ENCODE measurements at regions not wholly inside any gene's neighbourhood (a gene's known extent, or its start where the extent isn't known, plus 50 kb on each side); places are given as distances from the start of the nearest gene placed in this dataset.
"Not testable (repeated sequence)": the region's sequence is repeated elsewhere in the genome, so short reads cannot be mapped to it uniquely, and the experiment has no call there.

GRCh38 chr12:30201301-30202160, 417.8 kb upstream of the TMTC1 start:
- Mint-ChIP-seq H3K27me3 (no peaks in the 10 kb centered on the region), H3K4me1 (no peaks in the 10 kb centered on the region), H3K9me3 (no peaks in the 10 kb centered on the region), H3K36me3 (no peaks in the 10 kb centered on the region), H3K4me3 (no peak overlapping the region), H3K27ac (no peak overlapping the region)
- ATAC-seq: no peak

DNA sequence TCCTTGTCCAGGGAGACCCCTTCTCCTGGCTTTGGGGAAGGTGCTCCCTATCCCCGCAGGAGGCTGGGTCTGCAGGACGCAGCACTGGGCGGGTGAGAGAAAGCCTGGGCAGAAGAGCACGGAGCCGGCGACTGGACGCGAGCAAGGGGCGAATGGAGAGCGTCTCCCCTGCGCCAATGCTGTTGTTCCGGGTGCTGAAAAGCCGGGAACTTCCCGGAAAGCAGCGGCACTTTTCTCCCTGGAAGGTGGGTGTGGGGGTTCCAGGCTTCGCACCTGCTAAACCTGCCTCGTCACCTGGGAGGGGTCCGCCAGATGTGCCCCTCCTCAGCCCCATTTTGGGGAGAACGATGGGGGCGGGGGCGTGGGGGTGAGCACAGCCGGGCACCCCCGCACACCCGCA, 417.1 kb upstream of the TMTC1 start:
- no peak for ATAC-seq
- no peaks in the 10 kb centered on the region for H3K4me1 Mint-ChIP-seq
- H3K9me3 Mint-ChIP-seq: no peaks in the 10 kb centered on the region
- no peak overlapping the region for H3K4me3 Mint-ChIP-seq
- no peak overlapping the region for H3K27ac Mint-ChIP-seq
- H3K36me3 Mint-ChIP-seq: no peaks in the 10 kb centered on the region
- H3K27me3 Mint-ChIP-seq: no peaks in the 10 kb centered on the region

- H3K27ac Mint-ChIP-seq: no peak overlapping the region
- H3K4me1 Mint-ChIP-seq: no peaks in the 10 kb centered on the region
- no peaks in the 10 kb centered on the region for H3K36me3 Mint-ChIP-seq
- H3K27me3 Mint-ChIP-seq: no peaks in the 10 kb centered on the region
- H3K9me3 Mint-ChIP-seq: no peaks in the 10 kb centered on the region
- ATAC-seq: peak; percentile 7
- H3K4me3 Mint-ChIP-seq: no peak overlapping the region
Observed at GRCh38 chr12:30197392-30198057, 413.8 kb upstream of the TMTC1 start.

- ATAC-seq: no peak
- no peaks in the 10 kb centered on the region for H3K4me1 Mint-ChIP-seq
- no peak overlapping the region for H3K27ac Mint-ChIP-seq
- H3K9me3 Mint-ChIP-seq: no peaks in the 10 kb centered on the region
- H3K27me3 Mint-ChIP-seq: no peaks in the 10 kb centered on the region
- H3K36me3 Mint-ChIP-seq: no peaks in the 10 kb centered on the region
- H3K4me3 Mint-ChIP-seq: no peak overlapping the region
Observed at GRCh38 chr12:30191696-30192455, 408.1 kb upstream of the TMTC1 start.

GRCh38 chr12:30188602-30189326, 405.0 kb upstream of the TMTC1 start:
- Mint-ChIP-seq H3K36me3 (no peaks in the 10 kb centered on the region), H3K27me3 (no peaks in the 10 kb centered on the region), H3K27ac (no peak overlapping the region), H3K4me3 (no peak overlapping the region), H3K9me3 (no peaks in the 10 kb centered on the region), H3K4me1 (no peaks in the 10 kb centered on the region)
- ATAC-seq: no peak

DNA sequence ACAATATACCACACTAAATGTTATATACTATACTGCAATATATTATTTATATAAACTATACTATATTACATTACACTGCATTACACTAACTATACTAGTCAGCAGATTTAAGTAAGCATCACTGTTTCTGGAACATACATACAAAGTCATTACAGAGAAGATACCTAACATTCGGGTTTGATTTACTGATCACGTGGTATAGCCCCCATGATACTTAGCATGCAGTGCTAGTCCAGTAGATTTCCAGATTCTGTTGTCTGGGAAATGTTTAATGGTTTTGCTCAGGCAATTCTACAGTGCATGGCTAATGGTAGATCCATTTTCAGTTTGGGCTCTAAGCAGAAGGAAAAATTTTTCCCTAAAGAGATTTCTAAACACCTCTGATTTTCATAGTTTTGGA, 403.7 kb upstream of the TMTC1 start:
- H3K27me3 Mint-ChIP-seq: no peaks in the 10 kb centered on the region
- H3K36me3 Mint-ChIP-seq: no peaks in the 10 kb centered on the region
- no peak overlapping the region for H3K27ac Mint-ChIP-seq
- ATAC-seq: no peak
- no peaks in the 10 kb centered on the region for H3K9me3 Mint-ChIP-seq
- H3K4me1 Mint-ChIP-seq: no peaks in the 10 kb centered on the region
- H3K4me3 Mint-ChIP-seq: no peak overlapping the region

DNA sequence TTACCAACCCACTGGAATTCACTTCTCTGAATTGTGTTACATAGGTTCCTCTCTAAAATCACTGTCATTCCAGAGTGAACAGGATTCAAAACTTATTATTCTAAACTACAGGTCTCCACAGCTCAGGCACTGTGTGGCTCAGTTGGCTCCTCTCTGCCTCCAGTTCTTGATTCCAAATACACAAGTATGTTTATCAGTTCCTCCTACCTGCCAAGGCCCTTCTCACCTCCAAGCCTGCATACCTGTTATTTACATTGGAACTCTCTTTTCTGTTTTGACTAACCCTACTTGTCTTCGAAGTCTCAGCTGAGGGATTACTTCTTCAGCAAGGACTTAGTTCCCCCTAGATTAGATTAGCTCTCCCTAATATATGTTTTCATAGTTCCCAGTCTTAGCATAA, 397.6 kb upstream of the TMTC1 start:
- no peaks in the 10 kb centered on the region for H3K36me3 Mint-ChIP-seq
- no peaks in the 10 kb centered on the region for H3K9me3 Mint-ChIP-seq
- H3K27me3 Mint-ChIP-seq: no peaks in the 10 kb centered on the region
- H3K4me3 Mint-ChIP-seq: no peak overlapping the region
- ATAC-seq: no peak
- no peaks in the 10 kb centered on the region for H3K4me1 Mint-ChIP-seq
- H3K27ac Mint-ChIP-seq: no peak overlapping the region

- Mint-ChIP-seq H3K9me3 (no peaks in the 10 kb centered on the region), H3K4me3 (no peak overlapping the region)
Observed at GRCh38 chr12:30180602-30181001, 396.9 kb upstream of the TMTC1 start.

DNA sequence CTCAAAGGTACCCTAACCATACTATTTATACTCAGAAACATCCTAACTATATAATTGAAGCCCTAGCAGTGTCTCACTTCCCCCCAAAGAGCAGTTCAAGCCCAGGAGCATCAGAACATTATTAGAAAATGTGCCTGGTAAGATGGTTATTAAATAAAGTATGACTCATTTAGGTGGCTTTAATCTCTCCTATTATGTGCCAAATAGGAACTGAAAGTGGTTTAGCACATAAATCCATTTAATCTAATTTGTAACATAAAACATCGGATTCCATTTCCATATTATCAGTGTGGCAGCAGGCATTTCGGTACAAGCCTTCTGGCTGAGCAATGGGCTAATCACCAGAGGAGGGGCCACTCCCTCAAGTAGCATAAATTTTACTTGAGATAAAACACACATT, 395.2 kb upstream of the TMTC1 start:
- Mint-ChIP-seq H3K27me3 (no peaks in the 10 kb centered on the region), H3K4me1 (no peaks in the 10 kb centered on the region), H3K4me3 (no peak overlapping the region), H3K36me3 (no peaks in the 10 kb centered on the region), H3K27ac (no peak overlapping the region), H3K9me3 (no peaks in the 10 kb centered on the region)
- ATAC-seq: no peak

More at GRCh38 chr12:30180602-30181001, 396.9 kb upstream of the TMTC1 start:
- ATAC-seq: no peak
- no peaks in the 10 kb centered on the region for H3K36me3 Mint-ChIP-seq
- H3K4me1 Mint-ChIP-seq: no peaks in the 10 kb centered on the region
- H3K27ac Mint-ChIP-seq: no peak overlapping the region
- no peaks in the 10 kb centered on the region for H3K27me3 Mint-ChIP-seq

- peak; percentile 43 for ATAC-seq
- Mint-ChIP-seq H3K27me3 (no peaks in the 10 kb centered on the region), H3K4me3 (no peak overlapping the region), H3K4me1 (no peaks in the 10 kb centered on the region), H3K36me3 (no peaks in the 10 kb centered on the region), H3K9me3 (no peaks in the 10 kb centered on the region), H3K27ac (no peak overlapping the region)
Observed at GRCh38 chr12:30169839-30170591, 386.3 kb upstream of the TMTC1 start.

DNA sequence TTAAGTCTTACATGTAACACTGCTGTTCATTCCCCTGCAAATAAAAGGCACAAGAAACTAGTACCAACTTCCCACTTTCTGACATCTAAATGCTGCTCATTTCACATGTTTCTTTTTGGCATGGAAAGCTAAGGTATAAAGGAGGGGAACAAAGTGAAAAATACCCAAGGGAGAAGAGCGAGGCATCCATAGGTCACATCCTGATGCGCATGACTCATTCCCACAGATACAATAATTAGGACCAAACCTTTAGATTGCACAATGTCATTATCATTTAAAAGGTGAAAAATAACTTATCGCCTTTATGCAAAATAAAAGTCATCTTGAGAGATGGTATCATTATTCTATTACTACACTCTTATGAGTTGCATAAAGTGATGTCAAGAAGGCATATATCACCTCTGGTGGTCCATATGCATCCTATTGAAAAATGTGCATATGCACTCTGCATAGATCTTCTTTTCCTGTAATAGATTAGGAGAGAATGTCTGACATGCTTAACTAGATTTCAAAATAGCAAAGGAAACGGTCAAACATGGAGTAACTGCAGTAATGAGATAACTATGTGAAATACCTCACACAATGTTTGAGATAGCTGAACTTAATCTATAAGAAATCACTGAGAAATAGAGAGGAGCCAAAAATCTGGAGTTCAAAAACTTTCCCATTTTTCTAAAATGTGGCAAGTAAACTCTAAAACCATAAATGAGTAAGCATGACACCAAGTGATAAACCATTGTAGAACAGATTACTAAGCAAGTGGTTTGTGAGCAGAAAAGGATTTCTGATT, 382.5 kb upstream of the TMTC1 start:
- no peaks in the 10 kb centered on the region for H3K9me3 Mint-ChIP-seq
- no peak overlapping the region for H3K4me3 Mint-ChIP-seq
- H3K4me1 Mint-ChIP-seq: no peaks in the 10 kb centered on the region
- H3K27me3 Mint-ChIP-seq: no peaks in the 10 kb centered on the region
- H3K36me3 Mint-ChIP-seq: no peaks in the 10 kb centered on the region
- H3K27ac Mint-ChIP-seq: no peak overlapping the region
- no peak for ATAC-seq

DNA sequence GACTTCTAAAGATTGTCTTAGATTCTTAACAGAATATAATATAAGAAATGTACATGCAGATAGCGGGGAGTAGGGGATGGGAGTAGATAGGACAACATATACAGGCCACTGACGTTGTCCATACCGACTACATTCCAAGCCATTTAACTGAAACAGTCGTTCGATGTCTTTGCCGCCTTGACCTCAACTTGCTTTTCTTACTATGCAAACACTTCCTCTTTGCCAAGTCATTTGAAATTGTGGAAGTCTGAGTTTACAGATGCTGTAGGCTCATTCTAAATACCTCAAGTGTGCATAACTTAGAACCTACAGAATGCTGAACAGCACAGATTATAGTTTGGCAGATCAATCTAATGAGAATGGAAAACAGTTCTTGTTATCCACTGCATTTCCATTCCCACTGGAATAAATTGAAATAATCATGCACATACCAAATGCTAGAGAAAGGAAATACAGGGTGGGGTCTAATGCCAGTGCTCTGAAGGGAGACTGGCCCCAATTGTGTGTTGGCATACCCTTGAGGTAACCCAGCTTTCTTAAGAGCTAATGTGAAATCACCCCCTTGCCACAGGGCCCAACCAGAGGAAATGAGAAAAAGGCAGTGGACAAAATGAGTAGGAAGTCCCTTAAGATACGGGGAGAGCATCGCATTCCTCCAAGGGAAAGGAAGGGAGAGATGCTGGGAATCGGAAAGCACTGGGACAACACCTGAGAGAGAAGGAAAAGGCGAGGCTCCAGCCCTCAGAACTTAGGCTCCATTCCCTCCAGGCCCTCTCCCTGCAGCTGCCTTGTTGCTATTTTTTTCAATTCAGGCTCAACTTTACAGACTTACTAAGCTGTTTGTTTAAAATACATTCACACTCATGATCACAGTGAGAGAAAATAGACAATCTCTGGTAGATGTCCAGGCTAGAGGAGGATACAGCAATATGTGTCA, 380.9 kb upstream of the TMTC1 start:
- no peaks in the 10 kb centered on the region for H3K27me3 Mint-ChIP-seq
- H3K36me3 Mint-ChIP-seq: no peaks in the 10 kb centered on the region
- no peak overlapping the region for H3K4me3 Mint-ChIP-seq
- no peak overlapping the region for H3K27ac Mint-ChIP-seq
- H3K9me3 Mint-ChIP-seq: no peaks in the 10 kb centered on the region
- no peaks in the 10 kb centered on the region for H3K4me1 Mint-ChIP-seq
- ATAC-seq: no peak

DNA sequence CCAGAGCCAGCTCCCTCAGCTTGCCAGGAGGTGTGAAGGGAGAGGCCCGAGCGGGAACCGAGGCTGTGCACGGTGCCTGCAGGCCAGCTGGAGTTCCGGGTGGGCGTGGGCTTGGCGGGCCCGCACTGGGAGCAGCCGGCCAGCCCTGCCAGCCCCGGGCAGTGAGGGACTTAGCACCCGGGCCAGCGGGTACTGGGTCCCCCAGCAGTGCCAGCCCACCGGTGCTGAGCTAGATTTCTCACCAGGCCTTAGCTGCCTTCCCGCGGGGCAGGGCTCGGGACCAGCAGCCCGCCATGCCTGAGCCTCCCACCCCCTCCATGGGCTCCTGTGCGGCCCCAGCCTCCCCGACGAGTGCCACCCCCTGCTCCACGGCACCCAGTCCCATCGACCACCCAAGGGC, 373.1 kb upstream of the TMTC1 start:
- H3K36me3 Mint-ChIP-seq, H3K9me3 Mint-ChIP-seq, ATAC-seq, H3K4me3 Mint-ChIP-seq, H3K27ac Mint-ChIP-seq, H3K4me1 Mint-ChIP-seq, H3K27me3 Mint-ChIP-seq: not testable (repeated sequence)

Measured in stimulated activated memory B cell treated with anti-CD40 and anti-IgM and Interleukin-4, amounts not matched to agents 10 μg/mL and 1 μg/mL and 100 μg/mL, for 72 hours (primary cell).